GM12878 (cell line): ENCODE measurements at regions not wholly inside any gene's neighbourhood (a gene's known extent, or its start where the extent isn't known, plus 50 kb on each side); places are given as distances from the start of the nearest gene placed in this dataset.

Experiments used
- ATAC-seq: fragments of 200-7000 bp; cut with Tn5 transposase; 3 replicates; pipeline ENCODE4 v1.9.1; 2020; ENCODE audit warnings: mild to moderate bottlenecking, moderate library complexity
- BruUV-seq: library from RNA; stranded (reverse); fragments of 400-500 nt; replicated peaks from 2 replicates; lab custom pipeline; 2021; lab: Mats Ljungman, UMichigan
- CTCF ChIA-PET: fragments of 300-600 bp; sonication (Branson Sonifier 250); formaldehyde crosslinking; extraction: SDS; loops from one replicate; lab custom pipeline; 2021; ENCODE audit warnings: inconsistent platforms; lab: Yijun Ruan, JAX
- POLR2A ChIA-PET: fragments of 350-600 bp; formaldehyde crosslinking; extraction: SDS; loops from one replicate; lab custom pipeline; 2021; ENCODE audit warnings: inconsistent platforms; lab: Charles Lee
- RAD21 ChIA-PET: fragments of 300-600 bp; sonication (Branson Sonifier 250); formaldehyde crosslinking; loops from one replicate; lab custom pipeline; 2023; ENCODE audit warnings: antibody characterized with exemption; ENCODE audit not compliant: unreplicated experiment; lab: Charles Lee
- SMC1A ChIA-PET: fragments of 300-600 bp; sonication (Branson Sonifier 250); formaldehyde crosslinking; loops from one replicate; lab custom pipeline; 2023; ENCODE audit not compliant: unreplicated experiment, uncharacterized antibody; lab: Charles Lee
- DNase-seq: peaks from one replicate; pipeline ENCODE4 v3.0.0-alpha.2; 2011; ENCODE audit warnings: low read depth, low spot score
- FAIRE-seq: peaks from 3 replicates; lab custom pipeline; 2011; peaks lifted over from hg19 to GRCh38; lab: Jason Lieb, UNC
- H2AFZ ChIP-seq: 2 replicates; pipeline ENCODE4 v1.6.0; 2011; ENCODE audit warnings: low read depth, low read length, control low read depth; ENCODE audit not compliant: control insufficient read depth
- H3K27ac ChIP-seq: 2 replicates; pipeline ENCODE4 v1.5.1; 2011; ENCODE audit warnings: control low read depth; ENCODE audit not compliant: control insufficient read depth, insufficient read depth
- H3K27me3 ChIP-seq, 2 experiments: replicated peaks in 1 of 2; 2 replicates each; pipeline versions ENCODE4 v1.6.0 to v1.6.1; 2011; ENCODE audit warnings: low read length in 1 of 2; ENCODE audit not compliant: control insufficient read depth in 2 of 2, insufficient read depth in 2 of 2
- H3K36me3 ChIP-seq, 2 experiments: 2 replicates each; pipeline ENCODE4 v1.5.1; 2011; ENCODE audit warnings: low read length in 1 of 2; ENCODE audit not compliant: control insufficient read depth in 2 of 2, insufficient read depth in 2 of 2
- H3K4me1 ChIP-seq: 2 replicates; pipeline ENCODE4 v1.6.1; 2011; ENCODE audit warnings: mild to moderate bottlenecking, low read length, moderate library complexity, mixed read lengths; ENCODE audit not compliant: control insufficient read depth, insufficient read depth
- H3K4me2 ChIP-seq: 2 replicates; pipeline ENCODE4 v1.6.0; 2011; ENCODE audit warnings: control low read depth; ENCODE audit not compliant: control insufficient read depth, insufficient read depth
- H3K4me3 ChIP-seq: fragments of 200-600 bp; sonication (generic); 2 replicates; pipeline ENCODE4 v1.5.1; 2016
- H3K79me2 ChIP-seq: 2 replicates; pipeline ENCODE4 v1.6.0; 2011; ENCODE audit warnings: low read length; ENCODE audit not compliant: control insufficient read depth, insufficient read depth
- H3K9ac ChIP-seq: 2 replicates; pipeline ENCODE4 v1.8.0; 2011; ENCODE audit warnings: low read length, control low read depth, mixed read lengths; ENCODE audit not compliant: control insufficient read depth, insufficient read depth
- H3K9me3 ChIP-seq: replicated peaks from 3 replicates; pipeline ENCODE4 v1.5.1; 2011; ENCODE audit warnings: mild to moderate bottlenecking, low read length; ENCODE audit not compliant: control insufficient read depth, insufficient read depth
- H4K20me1 ChIP-seq: 2 replicates; pipeline ENCODE4 v1.6.0; 2011; ENCODE audit not compliant: control insufficient read depth, insufficient read depth
- ATF2 ChIP-seq: IDR thresholded peaks from 2 replicates; pipeline ENCODE4 v1.6.1; 2012; ENCODE audit warnings: low read length, inconsistent platforms
- BACH1 ChIP-seq: fragments of 450-650 bp; IDR thresholded peaks from 2 replicates; pipeline ENCODE4 v1.6.1; 2017; ENCODE audit warnings: mild to moderate bottlenecking, borderline replicate concordance
- CBX5 ChIP-seq: sonication (generic); IDR thresholded peaks from 2 replicates; pipeline ENCODE4 v1.6.1; 2016; ENCODE audit warnings: low read depth, moderate library complexity, mild to moderate bottlenecking, inconsistent platforms
- CHD4 ChIP-seq: fragments of 200-600 bp; sonication (generic); IDR thresholded peaks from 2 replicates; pipeline ENCODE4 v1.6.1; 2016; ENCODE audit warnings: mild to moderate bottlenecking
- E2F8 ChIP-seq: fragments of 450-650 bp; IDR thresholded peaks from 2 replicates; pipeline ENCODE4 v1.6.1; 2018; ENCODE audit warnings: mild to moderate bottlenecking, low read depth, moderate library complexity; ENCODE audit not compliant: partially characterized antibody
- GABPA ChIP-seq: IDR thresholded peaks from 2 replicates; pipeline ENCODE4 v1.6.1; 2014; ENCODE audit warnings: antibody characterized with exemption, low read depth, mild to moderate bottlenecking, inconsistent platforms
- IRF4 ChIP-seq: IDR thresholded peaks from 2 replicates; pipeline ENCODE4 v1.6.1; 2011; ENCODE audit warnings: low read depth, low read length
- NR2C2 ChIP-seq: IDR thresholded peaks from 2 replicates; pipeline ENCODE4 v1.6.1; 2011; ENCODE audit warnings: borderline replicate concordance, low read depth; ENCODE audit not compliant: control insufficient read depth, insufficient read length
- NRF1 ChIP-seq: conservative IDR thresholded peaks from 2 replicates; pipeline ENCODE4 v1.6.1; 2011; ENCODE audit warnings: mild to moderate bottlenecking, low read depth, low read length, improper control_type of control experiment
- PAX8 ChIP-seq: fragments of 450-650 bp; IDR thresholded peaks from 2 replicates; pipeline ENCODE4 v1.6.1; 2017; ENCODE audit warnings: mild to moderate bottlenecking, moderate library complexity
- PKNOX1 ChIP-seq: fragments of 450-650 bp; IDR thresholded peaks from 2 replicates; pipeline ENCODE4 v1.6.1; 2016; ENCODE audit warnings: mild to moderate bottlenecking
- STAT3 ChIP-seq: IDR thresholded peaks from 2 replicates; pipeline ENCODE4 v1.6.1; 2011; ENCODE audit warnings: low read depth, low read length, improper control_type of control experiment
- ZNF384 ChIP-seq: IDR thresholded peaks from 2 replicates; pipeline ENCODE4 v1.6.1; 2012; ENCODE audit warnings: low read depth, mild to moderate bottlenecking, low read length, improper control_type of control experiment, borderline replicate concordance
- WGBS: methylation state at CpG from one replicate; pipeline ENCODE4 v1.1.6; 2016; ENCODE audit warnings: low lambda C conversion rate; ENCODE audit not compliant: insufficient replicate concordance, insufficient coverage; ENCODE audit errors: missing lambda C conversion rate; 5-methylcytosine and 5-hydroxymethylcytosine counted together
- in situ Hi-C: fragments of 300-500 bp; cut with MboI; formaldehyde crosslinking; loops from 9 replicates; pipeline ENCODE4 v1.14.3; 2018; ENCODE audit warnings: mixed read lengths
- intact Hi-C: fragments of 100-400 bp; cut with micrococcal nuclease; formaldehyde crosslinking; loops from one replicate; pipeline ENCODE4 v1.14.2; 2022; ENCODE audit not compliant: unreplicated experiment

GRCh38 chr13:73934771-73935170, 199.4 kb downstream of the KLF12 start:
- SMC1A ChIA-PET, result no interaction called here

GRCh38 chr13:73934215-73934641, 200.0 kb downstream of the KLF12 start:
- Histone ChIP-seq H3K4me1 (peaks cover 2% of the 10 kb centered on the region; the same call in 1 of the 2 replicates), H3K4me3 (no peak overlapping the region), H4K20me1 (no peaks in the 10 kb centered on the region), H3K27ac (no peak overlapping the region), H3K36me3 (no peaks in the 10 kb centered on the region), H3K4me2 (no peak overlapping the region), H3K27me3 (no peaks in the 10 kb centered on the region), H3K79me2 (no peaks in the 10 kb centered on the region), H2AFZ (no peak overlapping the region), H3K9ac (no peak overlapping the region), H3K9me3 (no peaks in the 10 kb centered on the region)
- no TSS peak for BruUV-seq
- FAIRE-seq, result no peak
- ChIA-PET RAD21 (no interaction called here), POLR2A (no interaction called here), CTCF (interaction anchor here (0.6 kb wide), 1 partner anchor 14 kb away, joined by 3 read pairs; no protein-coding TSS in a partner anchor), SMC1A (no interaction called here)
- no peak for ATAC-seq
- no peak for DNase-seq
- intact Hi-C loops (no loop called here), in situ Hi-C loops (no loop called here)
- WGBS, result 68% methylated on average over 4 of the region's 4 CpGs
- no peak for TF ChIP-seq CBX5
- TF ChIP-seq PAX8, result no peak
- TF ChIP-seq NRF1, result no peak
- TF ChIP-seq IRF4, result no peak
- no peak for TF ChIP-seq CHD4
- no peak for TF ChIP-seq NR2C2
- TF ChIP-seq PKNOX1, result no peak
- no peak for TF ChIP-seq E2F8
- TF ChIP-seq BACH1, result no peak
- TF ChIP-seq ZNF384, result no peak

More at GRCh38 chr13:73934771-73935170, 199.4 kb downstream of the KLF12 start:
- in situ Hi-C loops (no loop called here), intact Hi-C loops (no loop called here)
- H3K9ac ChIP-seq, result no peak overlapping the region
- no peak overlapping the region for H3K27ac ChIP-seq
- no peaks in the 10 kb centered on the region for H3K27me3 ChIP-seq
- CTCF ChIA-PET, result interaction anchor here (0.6 kb wide), 1 partner anchor 13 kb away, joined by 3 read pairs; no protein-coding TSS in a partner anchor
- H3K4me3 ChIP-seq, result no peak overlapping the region
- no peak for FAIRE-seq
- H3K36me3 ChIP-seq, result no peaks in the 10 kb centered on the region
- DNase-seq, result no peak
- H3K4me1 ChIP-seq, result peaks cover 2% of the 10 kb centered on the region; the same call in 1 of the 2 replicates
- RAD21 ChIA-PET, result no interaction called here
- 78% methylated on average over 3 of the region's 3 CpGs for WGBS
- H4K20me1 ChIP-seq, result no peaks in the 10 kb centered on the region
- no TSS peak for BruUV-seq
- POLR2A ChIA-PET, result no interaction called here
- H2AFZ ChIP-seq, result no peak overlapping the region
- H3K79me2 ChIP-seq, result no peaks in the 10 kb centered on the region
- H3K9me3 ChIP-seq, result no peaks in the 10 kb centered on the region
- TF ChIP-seq STAT3 (no peak), ATF2 (no peak), GABPA (no peak)
- ATAC-seq, result no peak
- no peak overlapping the region for H3K4me2 ChIP-seq
